RWPE2 (cell line): ENCODE measurements at regions not wholly inside any gene's neighbourhood (a gene's known extent, or its start where the extent isn't known, plus 50 kb on each side); places are given as distances from the start of the nearest gene placed in this dataset.
A peak's percentile ranks its signal among the peaks of the same experiment; 100 is the strongest.

ENCODE experiments used
- ATAC-seq: fragments of 200-7000 bp; cut with Tn5 transposase; 3 replicates; pipeline ENCODE4 v1.9.1; 2021; ENCODE audit warnings: low read depth
- DNase-seq: peaks from one replicate; pipeline ENCODE4 v3.0.0-alpha.2; 2020; ENCODE audit warnings: low spot score
- H3K27ac ChIP-seq: fragments of 450-650 bp; 2 replicates; pipeline ENCODE4 v1.5.1; 2017; ENCODE audit warnings: mild to moderate bottlenecking; ENCODE audit not compliant: poor library complexity, severe bottlenecking
- H3K27me3 ChIP-seq: fragments of 250-450 bp; sonication (Bioruptor Pico); 2 replicates; pipeline ENCODE4 v1.5.1; 2021; ENCODE audit warnings: mild to moderate bottlenecking, moderate library complexity; ENCODE audit not compliant: insufficient read depth, poor library complexity, severe bottlenecking
- H3K36me3 ChIP-seq: fragments of 250-450 bp; sonication (Bioruptor Pico); 2 replicates; pipeline ENCODE4 v1.5.1; 2020; ENCODE audit warnings: low read depth, mild to moderate bottlenecking, moderate library complexity
- H3K4me1 ChIP-seq: fragments of 250-450 bp; sonication (Bioruptor Pico); 2 replicates; pipeline ENCODE4 v1.5.1; 2021; ENCODE audit warnings: mild to moderate bottlenecking, moderate library complexity; ENCODE audit not compliant: insufficient read depth, poor library complexity, severe bottlenecking
- H3K4me3 ChIP-seq: fragments of 250-450 bp; sonication (Bioruptor Pico); 2 replicates; pipeline ENCODE4 v1.5.1; 2021; ENCODE audit warnings: mild to moderate bottlenecking, moderate library complexity; ENCODE audit not compliant: severe bottlenecking
- H3K9me3 ChIP-seq: fragments of 250-450 bp; sonication (Bioruptor Pico); 2 replicates; pipeline ENCODE4 v1.5.1; 2021; ENCODE audit warnings: mild to moderate bottlenecking, moderate library complexity; ENCODE audit not compliant: severe bottlenecking
- CTCF ChIP-seq: fragments of 450-650 bp; IDR thresholded peaks from one replicate; pipeline ENCODE4 v1.5.1; 2017; ENCODE audit warnings: mild to moderate bottlenecking, moderate library complexity; ENCODE audit not compliant: poor library complexity, severe bottlenecking

GRCh38 chr21:35168735-35169134, 119.6 kb upstream of the RUNX1 start:
- H3K4me1 ChIP-seq: peaks cover under 1% of the 10 kb centered on the region
- ATAC-seq (peak; percentile 14; the same call in 1 of the 3 replicates), DNase-seq (no peak)
- no peaks in the 10 kb centered on the region for H3K36me3 ChIP-seq
- no peak overlapping the region for H3K4me3 ChIP-seq
- H3K27me3 ChIP-seq: no peaks in the 10 kb centered on the region
- H3K9me3 ChIP-seq: no peaks in the 10 kb centered on the region
- no peak for TF ChIP-seq CTCF
- H3K27ac ChIP-seq: no peak overlapping the region

- no peak for TF ChIP-seq CTCF
- H3K36me3 ChIP-seq: no peaks in the 10 kb centered on the region
- no peak overlapping the region for H3K4me3 ChIP-seq
- no peak for ATAC-seq
- H3K27ac ChIP-seq: no peak overlapping the region
- no peaks in the 10 kb centered on the region for H3K9me3 ChIP-seq
- H3K27me3 ChIP-seq: no peaks in the 10 kb centered on the region
- no peak for DNase-seq
- peaks cover 14% of the 10 kb centered on the region for H3K4me1 ChIP-seq
Observed at GRCh38 chr21:35164971-35165483, 115.9 kb upstream of the RUNX1 start.

DNA sequence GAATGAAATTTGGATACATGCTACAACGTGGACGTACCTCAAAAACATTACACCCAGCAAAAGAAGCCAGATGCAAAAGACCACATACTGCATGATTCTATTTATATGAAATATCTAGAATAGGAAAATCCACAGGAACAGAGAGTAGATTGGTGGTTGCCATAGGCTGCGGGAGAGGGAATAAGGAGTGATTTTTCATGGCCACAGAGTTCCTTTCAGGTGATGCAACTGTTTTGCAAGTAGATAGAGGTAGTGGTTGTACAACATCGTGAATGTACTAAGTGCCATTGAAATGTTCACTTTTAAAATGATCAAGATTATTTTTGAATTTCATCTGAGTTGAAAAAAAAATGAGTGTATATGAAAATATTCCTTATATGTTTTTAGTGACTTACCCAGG, 115.3 kb upstream of the RUNX1 start:
- H3K4me3 ChIP-seq: no peak overlapping the region
- TF ChIP-seq CTCF: no peak
- H3K4me1 ChIP-seq: peaks cover 20% of the 10 kb centered on the region
- ATAC-seq (no peak), DNase-seq (no peak)
- H3K9me3 ChIP-seq: no peaks in the 10 kb centered on the region
- no peaks in the 10 kb centered on the region for H3K36me3 ChIP-seq
- peak overlapping the region; percentile 78 for H3K27ac ChIP-seq
- no peaks in the 10 kb centered on the region for H3K27me3 ChIP-seq

- H3K27ac ChIP-seq: peak overlapping the region; percentile 78
- ATAC-seq (peak; percentile 87), DNase-seq (no peak)
- peaks cover 23% of the 10 kb centered on the region for H3K4me1 ChIP-seq
- H3K4me3 ChIP-seq: no peak overlapping the region
- no peaks in the 10 kb centered on the region for H3K36me3 ChIP-seq
- TF ChIP-seq CTCF: no peak
- H3K27me3 ChIP-seq: no peaks in the 10 kb centered on the region
- H3K9me3 ChIP-seq: no peaks in the 10 kb centered on the region
Observed at GRCh38 chr21:35163411-35163810, 114.3 kb upstream of the RUNX1 start.

DNA sequence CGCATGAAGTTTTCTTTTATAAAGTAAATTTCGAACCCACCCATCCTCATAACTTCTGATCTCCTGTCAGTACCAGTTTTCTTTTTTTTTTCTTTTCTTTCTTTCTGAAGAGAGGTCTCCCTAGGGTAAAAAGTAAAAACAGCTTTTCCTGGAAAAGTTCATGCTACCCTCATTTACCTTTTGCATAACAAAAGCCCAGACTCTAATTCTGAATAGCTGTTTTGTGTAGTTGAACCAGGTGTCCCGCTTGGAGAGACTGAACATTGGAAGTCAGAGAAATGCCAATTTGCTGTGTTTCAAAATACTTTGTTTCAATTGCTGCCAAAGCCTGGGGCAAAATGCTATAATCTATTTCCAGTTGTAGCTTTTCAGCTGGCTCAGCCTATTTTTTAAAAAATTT, 113.7 kb upstream of the RUNX1 start:
- Histone ChIP-seq H3K9me3 (no peaks in the 10 kb centered on the region), H3K27me3 (no peaks in the 10 kb centered on the region), H3K4me1 (peaks cover 23% of the 10 kb centered on the region), H3K27ac (peak overlapping the region; percentile 78), H3K4me3 (no peak overlapping the region), H3K36me3 (no peaks in the 10 kb centered on the region)
- ATAC-seq (no peak), DNase-seq (no peak)
- TF ChIP-seq CTCF: no peak
